Dendritic cell treated with granulocyte-macrophage colony-stimulating factor and Interleukin-4, amounts not matched to agents 40 ng/mL and 50 ng/mL, for 4 days (primary cell): ENCODE measurements at regions not wholly inside any gene's neighbourhood (a gene's known extent, or its start where the extent isn't known, plus 50 kb on each side); places are given as distances from the start of the nearest gene placed in this dataset.
"Not testable (repeated sequence)": the region's sequence is repeated elsewhere in the genome, so short reads cannot be mapped to it uniquely, and the experiment has no call there.

ENCODE experiments used
- H3K27ac Mint-ChIP-seq: one replicate; pipeline ENCODE4 v1.8.0; 2022; ENCODE audit warnings: mild to moderate bottlenecking, mixed read lengths
- H3K27me3 Mint-ChIP-seq: one replicate; pipeline ENCODE4 v1.8.0; 2022; ENCODE audit warnings: mild to moderate bottlenecking, mixed read lengths
- H3K36me3 Mint-ChIP-seq: one replicate; pipeline ENCODE4 v1.8.0; 2022; ENCODE audit warnings: low read depth, mixed read lengths
- H3K4me1 Mint-ChIP-seq: one replicate; pipeline ENCODE4 v1.8.0; 2022; ENCODE audit warnings: low read depth, mixed read lengths
- H3K4me3 Mint-ChIP-seq: one replicate; pipeline ENCODE4 v1.8.0; 2022; ENCODE audit warnings: mild to moderate bottlenecking, moderate library complexity, mixed read lengths
- H3K9me3 Mint-ChIP-seq: one replicate; pipeline ENCODE4 v1.8.0; 2022; ENCODE audit warnings: mixed read lengths
- intact Hi-C: fragments of 100-400 bp; cut with micrococcal nuclease; formaldehyde crosslinking; loops from one replicate; pipeline ENCODE4 v1.15.0; 2022

GRCh38 chr13:52922961-52923360 lies 74.5 kb upstream of the PCDH8 start:
- Mint-ChIP-seq H3K36me3 (no peaks in the 10 kb centered on the region), H3K27me3 (peaks cover 32% of the 10 kb centered on the region), H3K4me1 (peaks cover 36% of the 10 kb centered on the region), H3K4me3 (no peak overlapping the region), H3K27ac (no peak overlapping the region), H3K9me3 (peaks cover 20% of the 10 kb centered on the region)
- intact Hi-C loops = no loop called here

- H3K9me3 Mint-ChIP-seq = peaks cover 28% of the 10 kb centered on the region
- intact Hi-C loops = loop anchor here (1.0 kb wide), 1 partner anchor 11 kb away; no protein-coding TSS in a partner anchor
- H3K4me3 Mint-ChIP-seq = no peak overlapping the region
- H3K36me3 Mint-ChIP-seq = no peaks in the 10 kb centered on the region
- peaks cover 36% of the 10 kb centered on the region for H3K4me1 Mint-ChIP-seq
- H3K27me3 Mint-ChIP-seq = peaks cover 31% of the 10 kb centered on the region
- peak overlapping the region; percentile 59 for H3K27ac Mint-ChIP-seq
Measured at GRCh38 chr13:52921194-52921593, 72.8 kb upstream of the PCDH8 start.

GRCh38 chr13:52916486-52916990 lies 68.1 kb upstream of the PCDH8 start:
- Mint-ChIP-seq H3K4me1 (peaks cover 20% of the 10 kb centered on the region), H3K27ac (no peak overlapping the region), H3K36me3 (no peaks in the 10 kb centered on the region), H3K9me3 (peaks cover 27% of the 10 kb centered on the region), H3K4me3 (no peak overlapping the region), H3K27me3 (peaks cover 28% of the 10 kb centered on the region)
- intact Hi-C loops = no loop called here

DNA sequence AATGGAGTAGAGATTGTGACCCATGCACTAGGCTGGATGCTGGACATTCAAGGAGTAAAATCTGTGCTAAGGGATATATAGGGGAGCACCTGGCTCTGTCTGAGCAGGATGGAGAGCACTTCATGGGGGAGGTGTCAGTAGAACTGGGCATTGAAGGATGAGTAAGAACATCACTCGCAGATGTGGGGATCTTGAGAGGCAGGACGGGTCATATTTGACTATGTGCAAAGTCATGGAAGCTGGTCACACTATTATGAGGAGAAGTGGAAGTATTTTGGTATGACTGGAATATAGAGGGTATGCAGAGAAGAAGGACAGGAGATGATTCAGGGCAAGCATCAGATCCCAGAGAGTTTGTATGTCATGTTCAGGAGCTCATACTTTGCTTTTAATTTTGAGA lies 62.9 kb upstream of the PCDH8 start:
- Mint-ChIP-seq H3K4me3 (no peak overlapping the region), H3K36me3 (no peaks in the 10 kb centered on the region), H3K27me3 (peaks cover 26% of the 10 kb centered on the region), H3K9me3 (no peaks in the 10 kb centered on the region), H3K27ac (no peak overlapping the region), H3K4me1 (peaks cover 16% of the 10 kb centered on the region)
- intact Hi-C loops = loop anchor here (5.0 kb wide), 1 partner anchor 36 kb away; no protein-coding TSS in a partner anchor

DNA sequence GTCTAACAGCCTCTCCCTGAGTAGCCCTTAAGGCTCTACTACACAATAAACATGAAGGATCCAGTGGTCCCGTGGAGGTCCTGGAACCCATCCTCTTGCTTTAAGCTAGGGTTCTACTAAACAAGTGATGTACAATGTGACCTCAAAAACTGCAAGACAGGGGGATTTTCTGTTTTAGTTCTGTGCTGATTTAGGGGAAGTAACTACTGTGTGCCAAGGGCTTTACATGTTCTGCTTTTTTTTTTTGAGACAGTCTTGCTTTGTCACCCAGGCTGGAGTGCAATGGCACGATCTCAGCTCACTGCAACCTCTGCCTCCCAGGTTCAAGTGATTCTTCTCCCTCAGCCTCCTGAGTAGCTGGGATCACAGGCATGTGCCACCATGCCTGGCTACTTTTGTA lies 61.9 kb upstream of the PCDH8 start:
- peaks cover 16% of the 10 kb centered on the region for H3K4me1 Mint-ChIP-seq
- intact Hi-C loops = loop anchor here (1.0 to 5.0 kb wide), 2 partner anchors 11 to 37 kb away; no protein-coding TSS in a partner anchor
- not testable (repeated sequence) for H3K4me3 Mint-ChIP-seq, H3K9me3 Mint-ChIP-seq, H3K36me3 Mint-ChIP-seq
- peak overlapping the region; percentile 69 for H3K27ac Mint-ChIP-seq
- peaks cover 36% of the 10 kb centered on the region for H3K27me3 Mint-ChIP-seq

DNA sequence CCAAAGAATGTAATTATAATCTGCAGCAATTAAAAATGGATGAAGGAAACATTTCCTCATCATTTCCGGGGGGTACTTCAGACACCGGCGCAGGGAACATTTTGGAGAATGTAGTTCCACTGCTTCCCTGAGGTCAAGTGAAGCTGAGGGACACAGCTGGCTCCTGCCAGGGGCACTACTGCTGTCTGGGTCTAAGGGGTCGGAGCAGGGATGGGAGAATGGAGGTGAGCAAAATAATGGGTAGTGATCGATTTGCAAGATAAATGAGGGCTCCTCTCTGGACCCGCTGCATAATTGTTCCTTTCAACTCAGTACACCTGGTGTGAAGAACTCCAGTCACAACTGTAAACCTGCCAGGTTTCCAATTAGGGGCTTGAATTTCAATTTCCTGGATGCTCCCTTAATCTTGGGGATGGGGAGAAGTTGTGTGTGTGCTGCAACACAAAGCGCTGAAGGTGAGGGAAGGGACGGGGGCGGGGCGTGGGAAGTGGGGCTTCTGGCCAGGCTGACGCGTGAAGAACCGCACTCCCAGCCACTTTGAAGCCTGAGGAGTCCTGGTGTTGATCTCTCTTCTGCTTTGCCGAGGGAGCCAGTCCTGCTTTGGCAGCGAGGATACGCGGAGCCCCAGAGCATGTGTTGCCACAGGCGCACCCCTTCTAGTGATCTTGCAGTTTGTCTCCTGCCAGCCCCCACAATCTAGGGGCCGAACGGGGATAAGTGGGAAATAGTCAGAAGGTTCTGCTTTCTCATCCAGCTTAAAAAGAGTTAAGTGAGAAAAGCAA lies 57.9 kb upstream of the PCDH8 start:
- H3K27ac Mint-ChIP-seq = no peak overlapping the region

DNA sequence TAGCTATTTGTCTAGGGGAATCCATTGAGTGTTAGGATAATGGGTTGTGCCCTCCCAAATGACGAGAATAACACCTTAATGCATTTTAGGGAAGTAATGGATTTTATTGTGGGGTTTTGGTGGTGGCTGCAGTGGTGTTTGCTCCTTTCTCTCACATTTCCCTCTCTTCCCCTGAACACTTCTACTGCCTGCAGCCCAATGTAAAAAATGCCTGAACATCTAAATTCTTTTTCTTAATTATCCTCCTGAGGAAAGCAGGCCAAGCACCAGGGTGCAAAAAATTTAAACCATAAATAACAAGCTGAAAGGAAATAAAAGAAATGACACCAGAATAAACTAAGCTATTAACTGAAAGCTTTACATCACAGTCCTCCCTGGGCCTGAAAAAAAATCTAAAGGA lies 57.3 kb upstream of the PCDH8 start:
- no peaks in the 10 kb centered on the region for H3K36me3 Mint-ChIP-seq
- H3K27me3 Mint-ChIP-seq = peaks cover 38% of the 10 kb centered on the region
- no peak overlapping the region for H3K27ac Mint-ChIP-seq
- no peak overlapping the region for H3K4me3 Mint-ChIP-seq
- peaks cover 10% of the 10 kb centered on the region for H3K4me1 Mint-ChIP-seq
- intact Hi-C loops = no loop called here
- H3K9me3 Mint-ChIP-seq = no peaks in the 10 kb centered on the region

More for the DNA sequence above, 57.9 kb upstream of the PCDH8 start:
- Mint-ChIP-seq H3K4me3 (no peak overlapping the region), H3K36me3 (no peaks in the 10 kb centered on the region), H3K9me3 (no peaks in the 10 kb centered on the region), H3K4me1 (peaks cover 13% of the 10 kb centered on the region), H3K27me3 (peaks cover 38% of the 10 kb centered on the region)
- intact Hi-C loops = no loop called here

DNA sequence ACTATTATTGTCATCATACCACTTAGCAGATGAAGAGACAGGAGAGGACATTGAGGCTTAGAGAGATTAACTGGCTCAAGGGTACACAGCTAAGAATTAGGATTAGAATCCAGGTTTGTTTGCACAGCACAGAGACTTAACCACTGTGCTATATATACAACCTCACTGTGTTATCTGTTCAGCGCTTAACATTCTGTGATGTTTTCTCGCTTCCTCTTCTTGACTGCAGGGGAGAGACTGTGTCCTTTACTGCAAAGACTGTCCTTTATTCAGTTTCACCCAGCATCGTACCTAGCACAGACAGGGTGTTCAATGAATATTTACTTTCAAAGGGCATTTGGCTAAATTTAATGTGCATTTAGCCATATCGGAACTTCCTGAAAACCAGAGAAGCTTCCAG lies 54.9 kb upstream of the PCDH8 start:
- intact Hi-C loops = no loop called here
- no peaks in the 10 kb centered on the region for H3K36me3 Mint-ChIP-seq
- H3K4me3 Mint-ChIP-seq = no peak overlapping the region
- H3K9me3 Mint-ChIP-seq = no peaks in the 10 kb centered on the region
- H3K4me1 Mint-ChIP-seq = no peaks in the 10 kb centered on the region
- H3K27me3 Mint-ChIP-seq = peaks cover 36% of the 10 kb centered on the region
- H3K27ac Mint-ChIP-seq = no peak overlapping the region

GRCh38 chr13:52899206-52899605 lies 50.8 kb upstream of the PCDH8 start:
- no peaks in the 10 kb centered on the region for H3K4me1 Mint-ChIP-seq
- H3K27ac Mint-ChIP-seq = no peak overlapping the region
- peaks cover 5% of the 10 kb centered on the region for H3K27me3 Mint-ChIP-seq
- H3K36me3 Mint-ChIP-seq = no peaks in the 10 kb centered on the region
- H3K4me3 Mint-ChIP-seq = no peak overlapping the region
- H3K9me3 Mint-ChIP-seq = no peaks in the 10 kb centered on the region
- intact Hi-C loops = no loop called here
